Gastrocnemius medialis (tissue), 4 donors: ENCODE measurements at regions not wholly inside any gene's neighbourhood (a gene's known extent, or its start where the extent isn't known, plus 50 kb on each side); places are given as distances from the start of the nearest gene placed in this dataset.

Experiments
- CTCF ChIP-seq, 5 experiments: fragments of 450-650 bp in 3 of 5; fragments of 200-600 bp in 2 of 5; sonication (generic) in 2 of 5; IDR thresholded peaks in 4 of 5; conservative IDR thresholded peaks in 1 of 5; 1 replicate in 4 of 5; 2 replicates in 1 of 5; pipeline ENCODE4 v1.5.1; 2016 to 2019; ENCODE audit warnings: antibody characterized with exemption in 5 of 5, mild to moderate bottlenecking in 3 of 5, moderate library complexity in 3 of 5
- POLR2A ChIP-seq, 2 donors: fragments of 450-650 bp; IDR thresholded peaks; one replicate each; pipeline ENCODE4 v1.6.1; 2017; ENCODE audit warnings: antibody characterized with exemption in 2 of 2, mild to moderate bottlenecking in 2 of 2, moderate library complexity in 2 of 2

GRCh38 chr2:234328444-234328990 lies 168.4 kb downstream of the ARL4C start:
- TF ChIP-seq CTCF (IDR thresholded peaks at IDR 0.05 in 4 of 5, conservative IDR thresholded peaks at IDR 0.05 in 1 of 5) (no peak), POLR2A (IDR thresholded peaks at IDR 0.05) (no peak)
